ENCODE measurements at regions not wholly inside any gene's neighbourhood (a gene's known extent, or its start where the extent isn't known, plus 50 kb on each side); places are given as distances from the start of the nearest gene placed in this dataset.
A peak's percentile ranks its signal among the peaks of the same experiment; 100 is the strongest.

DNA sequence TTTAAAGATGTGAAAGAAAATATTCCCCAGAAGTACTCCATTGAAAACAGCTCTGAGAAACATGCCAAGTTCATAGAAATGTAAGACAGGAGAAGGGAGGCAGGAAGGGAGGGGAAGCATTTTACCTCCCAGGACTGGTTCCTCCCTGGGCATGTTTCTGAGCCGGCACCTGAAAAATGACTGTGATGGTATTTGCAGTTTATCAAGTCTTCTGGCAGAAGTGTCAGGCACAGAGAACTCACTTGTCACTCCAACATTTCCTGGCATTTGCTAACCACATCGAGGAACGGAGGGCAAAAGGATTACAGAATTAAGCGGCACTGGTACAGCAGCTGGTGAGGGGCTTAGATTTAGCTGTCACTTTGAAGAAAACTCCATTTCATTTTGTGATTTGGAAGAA, 1054.0 kb downstream of the TUSC7 start:
- no peak overlapping the region for H3K4me3 ChIP-seq (ENCODE audit: low read length in 3 of 3)

GRCh38 chr3:117768581-117768980, 1059.0 kb downstream of the TUSC7 start:
- FAIRE-seq: no peak
- TF ChIP-seq, protein P1, sequence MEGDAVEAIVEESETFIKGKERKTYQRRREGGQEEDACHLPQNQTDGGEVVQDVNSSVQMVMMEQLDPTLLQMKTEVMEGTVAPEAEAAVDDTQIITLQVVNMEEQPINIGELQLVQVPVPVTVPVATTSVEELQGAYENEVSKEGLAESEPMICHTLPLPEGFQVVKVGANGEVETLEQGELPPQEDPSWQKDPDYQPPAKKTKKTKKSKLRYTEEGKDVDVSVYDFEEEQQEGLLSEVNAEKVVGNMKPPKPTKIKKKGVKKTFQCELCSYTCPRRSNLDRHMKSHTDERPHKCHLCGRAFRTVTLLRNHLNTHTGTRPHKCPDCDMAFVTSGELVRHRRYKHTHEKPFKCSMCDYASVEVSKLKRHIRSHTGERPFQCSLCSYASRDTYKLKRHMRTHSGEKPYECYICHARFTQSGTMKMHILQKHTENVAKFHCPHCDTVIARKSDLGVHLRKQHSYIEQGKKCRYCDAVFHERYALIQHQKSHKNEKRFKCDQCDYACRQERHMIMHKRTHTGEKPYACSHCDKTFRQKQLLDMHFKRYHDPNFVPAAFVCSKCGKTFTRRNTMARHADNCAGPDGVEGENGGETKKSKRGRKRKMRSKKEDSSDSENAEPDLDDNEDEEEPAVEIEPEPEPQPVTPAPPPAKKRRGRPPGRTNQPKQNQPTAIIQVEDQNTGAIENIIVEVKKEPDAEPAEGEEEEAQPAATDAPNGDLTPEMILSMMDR (IDR thresholded peaks at IDR 0.05; ENCODE audit: borderline replicate concordance, extremely low read depth, insufficient read depth): no peak
- intact Hi-C loops (cut with DNase I): no loop called here
- H3K9ac ChIP-seq (ENCODE audit: low read length in 3 of 3): no peak overlapping the region
- no peaks in the 10 kb centered on the region for H3K9me3 ChIP-seq (ENCODE audit: control insufficient read depth in 2 of 3, insufficient read depth in 1 of 3, low read length in 3 of 3)
- H3K27ac ChIP-seq (ENCODE audit: low read depth in 2 of 2, low read length in 2 of 2): no peak overlapping the region
- peak in 1 of 5 donors; percentile 37 for DNase-seq
- no peaks in the 10 kb centered on the region for H3K27me3 ChIP-seq (ENCODE audit: control insufficient read depth, insufficient read depth, low read length)
- H3K4me1 ChIP-seq (ENCODE audit: control insufficient read depth in 2 of 3, insufficient read depth in 2 of 3, low read depth in 1 of 3, low read length in 3 of 3): no peaks in the 10 kb centered on the region
- no peaks in the 10 kb centered on the region for H3K36me3 ChIP-seq (ENCODE audit: control insufficient read depth in 2 of 3, insufficient read depth in 3 of 3, low read length in 3 of 3)
- H3K4me3 ChIP-seq (ENCODE audit: low read length in 3 of 3): no peak overlapping the region

More for the DNA sequence above, 1054.0 kb downstream of the TUSC7 start:
- no peak overlapping the region for H3K9ac ChIP-seq (ENCODE audit: low read length in 3 of 3)
- H3K27me3 ChIP-seq (ENCODE audit: control insufficient read depth, insufficient read depth, low read length): no peaks in the 10 kb centered on the region
- H3K27ac ChIP-seq (ENCODE audit: low read depth in 2 of 2, low read length in 2 of 2): no peak overlapping the region
- no peaks in the 10 kb centered on the region for H3K36me3 ChIP-seq (ENCODE audit: control insufficient read depth in 2 of 3, insufficient read depth in 3 of 3, low read length in 3 of 3)
- no peaks in the 10 kb centered on the region for H3K9me3 ChIP-seq (ENCODE audit: control insufficient read depth in 2 of 3, insufficient read depth in 1 of 3, low read length in 3 of 3)
- no peak for FAIRE-seq
- TF ChIP-seq, protein P1 (IDR thresholded peaks at IDR 0.05; ENCODE audit: borderline replicate concordance, extremely low read depth, insufficient read depth): no peak
- intact Hi-C loops (cut with DNase I): no loop called here
- peak in 1 of 5 donors; percentile 17 for DNase-seq
- no peaks in the 10 kb centered on the region for H3K4me1 ChIP-seq (ENCODE audit: control insufficient read depth in 2 of 3, insufficient read depth in 2 of 3, low read depth in 1 of 3, low read length in 3 of 3)

- Histone ChIP-seq H3K4me1 (ENCODE audit: control insufficient read depth in 2 of 3, insufficient read depth in 2 of 3, low read depth in 1 of 3, low read length in 3 of 3) (no peaks in the 10 kb centered on the region), H3K4me3 (ENCODE audit: low read length in 3 of 3) (no peak overlapping the region), H3K9ac (ENCODE audit: low read length in 3 of 3) (no peak overlapping the region), H3K9me3 (ENCODE audit: control insufficient read depth in 2 of 3, insufficient read depth in 1 of 3, low read length in 3 of 3) (no peaks in the 10 kb centered on the region), H3K27ac (ENCODE audit: low read depth in 2 of 2, low read length in 2 of 2) (no peak overlapping the region), H3K36me3 (ENCODE audit: control insufficient read depth in 2 of 3, insufficient read depth in 3 of 3, low read length in 3 of 3) (no peaks in the 10 kb centered on the region), H3K27me3 (ENCODE audit: control insufficient read depth, insufficient read depth, low read length) (no peaks in the 10 kb centered on the region)
- FAIRE-seq (no peak), DNase-seq (no peak)
- intact Hi-C loops (cut with DNase I): no loop called here
- TF ChIP-seq, protein P1 (IDR thresholded peaks at IDR 0.05; ENCODE audit: borderline replicate concordance, extremely low read depth, insufficient read depth): no peak
These were observed 1064.6 kb downstream of the TUSC7 start for GRCh38 chr3:117774130-117774529.

GRCh38 chr3:117786349-117786748, 1076.8 kb downstream of the TUSC7 start:
- H3K9me3 ChIP-seq (ENCODE audit: control insufficient read depth in 2 of 3, insufficient read depth in 1 of 3, low read length in 3 of 3): no peaks in the 10 kb centered on the region
- intact Hi-C loops (cut with DNase I): no loop called here
- no peak overlapping the region for H3K9ac ChIP-seq (ENCODE audit: low read length in 3 of 3)
- no peak overlapping the region for H3K27ac ChIP-seq (ENCODE audit: low read depth in 2 of 2, low read length in 2 of 2)
- FAIRE-seq: no peak
- no peaks in the 10 kb centered on the region for H3K27me3 ChIP-seq (ENCODE audit: control insufficient read depth, insufficient read depth, low read length)
- no peak for DNase-seq
- no peak overlapping the region for H3K4me3 ChIP-seq (ENCODE audit: low read length in 3 of 3)
- TF ChIP-seq, protein P1 (IDR thresholded peaks at IDR 0.05; ENCODE audit: borderline replicate concordance, extremely low read depth, insufficient read depth): no peak
- peaks cover 0 to 2% (median 0%) of the 10 kb centered on the region in 3 donors for H3K4me1 ChIP-seq (ENCODE audit: control insufficient read depth in 2 of 3, insufficient read depth in 2 of 3, low read depth in 1 of 3, low read length in 3 of 3)
- no peaks in the 10 kb centered on the region for H3K36me3 ChIP-seq (ENCODE audit: control insufficient read depth in 2 of 3, insufficient read depth in 3 of 3, low read length in 3 of 3)

Measured in kidney (tissue), 13 donors.